ENCODE measurements at regions not wholly inside any gene's neighbourhood (a gene's known extent, or its start where the extent isn't known, plus 50 kb on each side); places are given as distances from the start of the nearest gene placed in this dataset.

DNA sequence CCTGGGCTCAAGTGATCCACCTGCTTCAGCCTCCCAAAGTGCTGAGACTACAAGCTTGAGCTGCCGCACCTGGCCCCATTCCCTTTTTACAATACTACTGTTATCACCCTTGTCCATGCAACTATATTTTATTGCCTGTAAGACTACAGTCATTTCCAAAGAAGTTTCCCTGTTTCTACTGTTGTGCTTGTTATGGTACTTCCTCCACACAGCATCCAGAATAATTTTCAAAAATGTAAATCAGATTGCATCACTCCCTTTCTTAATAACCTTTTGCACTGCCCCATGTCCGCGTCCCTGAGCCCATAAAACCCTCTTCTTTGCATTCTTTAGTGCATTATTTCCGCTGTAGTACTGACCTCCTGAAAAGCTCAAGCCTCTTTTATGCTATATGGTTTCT, 128.9 kb upstream of the AKIRIN2 start:
- Histone ChIP-seq H3K4me3 (ENCODE audit: low read depth, low read length, poor library complexity, severe bottlenecking) (peak overlapping the region; percentile 25), H4K20me1 (ENCODE audit: insufficient read depth, low read length) (no peaks in the 10 kb centered on the region), H3K36me3 (ENCODE audit: insufficient read depth, low read length) (peaks cover 15% of the 10 kb centered on the region; the same call in 1 of the 2 replicates), H3K9me2 (ENCODE audit: insufficient read depth, low read length) (no peaks in the 10 kb centered on the region), H3K4me2 (ENCODE audit: low read length) (peak overlapping the region; percentile 69), H3K27ac (ENCODE audit: low read depth, low read length, poor library complexity, severe bottlenecking) (peak overlapping the region; percentile 81), H3K4me1 (ENCODE audit: insufficient read depth, low read length, poor library complexity, severe bottlenecking) (peaks cover 81% of the 10 kb centered on the region), H3K9me3 (ENCODE audit: low read length) (peaks cover 8% of the 10 kb centered on the region; the same call in 1 of the 2 replicates), H2AFZ (ENCODE audit: low read length) (peak overlapping the region; percentile 40; the same call in 1 of the 2 replicates), H3K79me2 (ENCODE audit: insufficient read depth, low read depth, low read length) (no peaks in the 10 kb centered on the region)
- ChIA-PET POLR2A (interaction anchor here (0.7 to 6.1 kb wide), 32 partner anchors 9 to 1039 kb away, joined by 3 to 122 read pairs (median 6); no protein-coding TSS in a partner anchor), CTCF (ENCODE audit: unreplicated experiment) (interaction anchor here (0.5 to 1.8 kb wide), 6 partner anchors 28 to 335 kb away, joined by 3 to 7 read pairs (median 4); no protein-coding TSS in a partner anchor)
- peak; percentile 74 for DNase-seq (ENCODE audit: low spot score)
- intact Hi-C loops (cut with micrococcal nuclease; ENCODE audit: unreplicated experiment), result loop anchor here (1.0 to 5.0 kb wide), 6 partner anchors 74 to 1041 kb away; no protein-coding TSS in a partner anchor
- BruUV-seq (replicated peaks), result no TSS peak
- no peak for TF ChIP-seq EZH2phosphoT487 (IDR thresholded peaks at IDR 0.05; ENCODE audit: borderline replicate concordance, low read depth, low read length)
- TF ChIP-seq, protein P1, sequence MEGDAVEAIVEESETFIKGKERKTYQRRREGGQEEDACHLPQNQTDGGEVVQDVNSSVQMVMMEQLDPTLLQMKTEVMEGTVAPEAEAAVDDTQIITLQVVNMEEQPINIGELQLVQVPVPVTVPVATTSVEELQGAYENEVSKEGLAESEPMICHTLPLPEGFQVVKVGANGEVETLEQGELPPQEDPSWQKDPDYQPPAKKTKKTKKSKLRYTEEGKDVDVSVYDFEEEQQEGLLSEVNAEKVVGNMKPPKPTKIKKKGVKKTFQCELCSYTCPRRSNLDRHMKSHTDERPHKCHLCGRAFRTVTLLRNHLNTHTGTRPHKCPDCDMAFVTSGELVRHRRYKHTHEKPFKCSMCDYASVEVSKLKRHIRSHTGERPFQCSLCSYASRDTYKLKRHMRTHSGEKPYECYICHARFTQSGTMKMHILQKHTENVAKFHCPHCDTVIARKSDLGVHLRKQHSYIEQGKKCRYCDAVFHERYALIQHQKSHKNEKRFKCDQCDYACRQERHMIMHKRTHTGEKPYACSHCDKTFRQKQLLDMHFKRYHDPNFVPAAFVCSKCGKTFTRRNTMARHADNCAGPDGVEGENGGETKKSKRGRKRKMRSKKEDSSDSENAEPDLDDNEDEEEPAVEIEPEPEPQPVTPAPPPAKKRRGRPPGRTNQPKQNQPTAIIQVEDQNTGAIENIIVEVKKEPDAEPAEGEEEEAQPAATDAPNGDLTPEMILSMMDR (conservative IDR thresholded peaks at IDR 0.05; ENCODE audit: low read length), result no peak

DNA sequence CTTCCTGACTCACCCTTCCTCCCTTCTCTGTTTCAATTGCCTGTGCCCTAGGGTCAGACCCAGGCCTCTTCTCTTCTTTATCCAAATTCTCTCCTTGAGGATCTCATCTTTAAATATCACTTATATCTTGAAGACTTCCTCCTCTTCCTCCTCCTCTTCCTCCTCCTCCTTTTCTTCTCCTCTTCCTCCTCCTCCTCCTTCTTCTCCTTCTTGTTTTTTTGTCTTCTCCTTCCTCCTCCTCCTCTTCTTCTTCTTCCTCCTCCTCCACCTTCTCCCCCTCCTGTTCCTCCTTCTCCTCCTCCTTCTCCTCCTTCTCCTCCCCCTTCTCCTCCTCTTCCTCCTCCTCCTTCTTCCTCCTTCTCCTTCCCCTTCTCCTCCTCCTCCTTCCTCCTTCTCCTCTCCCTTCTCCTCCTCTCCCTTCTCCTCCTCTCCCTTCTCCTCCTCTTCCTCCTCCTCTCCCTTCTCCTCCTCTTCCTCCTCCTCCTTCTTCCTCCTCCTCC, 127.6 kb upstream of the AKIRIN2 start:
- BruUV-seq (replicated peaks), result no TSS peak
- no peaks in the 10 kb centered on the region; the same call in 1 of the 2 replicates for H3K9me3 ChIP-seq (ENCODE audit: low read length)
- no peaks in the 10 kb centered on the region for H3K79me2 ChIP-seq (ENCODE audit: insufficient read depth, low read depth, low read length)
- H3K4me3 ChIP-seq (ENCODE audit: low read depth, low read length, poor library complexity, severe bottlenecking), result no peak overlapping the region
- TF ChIP-seq EZH2phosphoT487 (IDR thresholded peaks at IDR 0.05; ENCODE audit: borderline replicate concordance, low read depth, low read length), result no peak
- TF ChIP-seq, protein P1 (conservative IDR thresholded peaks at IDR 0.05; ENCODE audit: low read length), result no peak
- intact Hi-C loops (cut with micrococcal nuclease; ENCODE audit: unreplicated experiment), result loop anchor here (1.0 to 5.0 kb wide), 6 partner anchors 73 to 1043 kb away; no protein-coding TSS in a partner anchor
- no peak for DNase-seq (ENCODE audit: low spot score)
- 0 out of 2 replicates have a peak, but pooled peaks cover 11% of the 10 kb centered on the region for H3K36me3 ChIP-seq (ENCODE audit: insufficient read depth, low read length)
- no peaks in the 10 kb centered on the region for H4K20me1 ChIP-seq (ENCODE audit: insufficient read depth, low read length)
- no peak overlapping the region for H2AFZ ChIP-seq (ENCODE audit: low read length)
- peak overlapping the region; percentile 81 for H3K27ac ChIP-seq (ENCODE audit: low read depth, low read length, poor library complexity, severe bottlenecking)
- ChIA-PET POLR2A (interaction anchor here (0.6 to 6.1 kb wide), 6 partner anchors 7 to 131 kb away, joined by 3 to 111 read pairs (median 6); no protein-coding TSS in a partner anchor), CTCF (ENCODE audit: unreplicated experiment) (no interaction called here)
- peaks cover 91% of the 10 kb centered on the region for H3K4me1 ChIP-seq (ENCODE audit: insufficient read depth, low read length, poor library complexity, severe bottlenecking)
- H3K4me2 ChIP-seq (ENCODE audit: low read length), result no peak overlapping the region
- no peaks in the 10 kb centered on the region for H3K9me2 ChIP-seq (ENCODE audit: insufficient read depth, low read length)

DNA sequence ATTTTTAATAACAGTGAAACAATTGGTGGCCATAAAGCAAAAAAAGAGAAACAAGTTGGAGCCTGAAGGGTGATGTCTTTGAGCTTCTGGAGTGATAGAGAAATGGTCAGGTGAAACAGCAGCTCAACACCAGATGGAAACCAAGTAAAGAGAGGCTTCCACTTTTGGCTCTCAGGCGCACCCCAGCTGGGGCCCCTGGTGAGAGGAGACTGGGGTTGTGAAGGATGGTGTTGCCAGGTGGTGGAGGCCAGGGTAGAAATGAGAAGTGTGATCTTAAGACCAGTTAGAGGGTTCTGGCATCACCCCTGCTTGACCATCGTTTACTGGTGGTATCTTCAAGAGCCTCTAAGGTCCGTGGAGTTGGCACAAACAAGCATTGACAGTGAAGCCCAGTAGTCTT, 126.0 kb upstream of the AKIRIN2 start:
- intact Hi-C loops (cut with micrococcal nuclease; ENCODE audit: unreplicated experiment), result loop anchor here (1.0 kb wide), 1 partner anchor 29 kb away; no protein-coding TSS in a partner anchor

More for the DNA sequence above, 126.0 kb upstream of the AKIRIN2 start:
- no TSS peak for BruUV-seq (replicated peaks)
- peak; percentile 80 for DNase-seq (ENCODE audit: low spot score)
- H3K79me2 ChIP-seq (ENCODE audit: insufficient read depth, low read depth, low read length), result no peaks in the 10 kb centered on the region
- H4K20me1 ChIP-seq (ENCODE audit: insufficient read depth, low read length), result no peaks in the 10 kb centered on the region
- peak overlapping the region; percentile 55 for H3K27ac ChIP-seq (ENCODE audit: low read depth, low read length, poor library complexity, severe bottlenecking)
- no peaks in the 10 kb centered on the region for H3K9me2 ChIP-seq (ENCODE audit: insufficient read depth, low read length)
- TF ChIP-seq, protein P1 (conservative IDR thresholded peaks at IDR 0.05; ENCODE audit: low read length), result peak; percentile 37; the same call in 1 of the 2 replicates
- TF ChIP-seq EZH2phosphoT487 (IDR thresholded peaks at IDR 0.05; ENCODE audit: borderline replicate concordance, low read depth, low read length), result no peak
- H3K4me2 ChIP-seq (ENCODE audit: low read length), result peak overlapping the region; percentile 47
- ChIA-PET POLR2A (interaction anchor here (0.5 to 4.6 kb wide), 8 partner anchors 14 to 128 kb away, joined by 3 to 43 read pairs (median 4); no protein-coding TSS in a partner anchor), CTCF (ENCODE audit: unreplicated experiment) (no interaction called here)
- no peaks in the 10 kb centered on the region for H3K9me3 ChIP-seq (ENCODE audit: low read length)
- peaks cover 77% of the 10 kb centered on the region for H3K4me1 ChIP-seq (ENCODE audit: insufficient read depth, low read length, poor library complexity, severe bottlenecking)
- peak overlapping the region; percentile 65 for H2AFZ ChIP-seq (ENCODE audit: low read length)
- H3K4me3 ChIP-seq (ENCODE audit: low read depth, low read length, poor library complexity, severe bottlenecking), result no peak overlapping the region
- H3K36me3 ChIP-seq (ENCODE audit: insufficient read depth, low read length), result no peaks in the 10 kb centered on the region
